NCI-H146 (cell line): ENCODE measurements at regions not wholly inside any gene's neighbourhood (a gene's known extent, or its start where the extent isn't known, plus 50 kb on each side); places are given as distances from the start of the nearest gene placed in this dataset.

Source experiments
- DNase-seq: peaks from one replicate; lab custom pipeline; 2025; lab: John Stamatoyannopoulos, UW

DNA sequence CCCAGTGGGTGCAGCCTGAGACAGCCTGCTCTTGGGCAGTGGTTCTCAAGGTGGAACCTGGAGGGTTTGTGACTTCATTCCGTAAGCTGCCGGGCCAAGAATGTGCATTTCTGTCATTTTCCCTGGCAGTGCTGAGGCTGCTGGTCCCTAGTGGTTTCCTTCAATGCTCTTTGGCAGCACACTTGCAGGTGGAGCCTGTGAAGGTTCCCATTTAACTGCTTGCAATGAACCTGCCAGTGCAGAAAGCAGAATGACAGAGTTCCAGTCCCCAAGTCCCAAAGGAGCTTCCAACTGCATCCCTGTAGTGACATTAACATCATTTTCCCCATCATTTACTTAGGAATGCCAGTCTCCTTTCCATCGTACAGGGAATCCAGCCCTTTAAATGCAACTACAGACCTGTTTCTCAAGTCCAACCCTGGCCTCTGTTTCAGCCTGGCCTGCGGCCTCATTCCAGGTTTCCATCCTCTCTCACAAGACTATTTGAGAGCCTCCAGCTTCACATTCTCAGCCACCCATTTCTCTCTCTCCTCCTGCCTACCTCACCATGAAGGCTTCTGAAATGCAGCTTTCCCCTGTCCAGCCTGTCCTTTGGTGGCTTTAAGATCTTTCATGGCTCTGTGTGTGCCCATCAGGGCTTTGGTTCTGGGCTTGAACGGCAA, 149.7 kb upstream of the GGTLC1 start:
- no peak for DNase-seq

DNA sequence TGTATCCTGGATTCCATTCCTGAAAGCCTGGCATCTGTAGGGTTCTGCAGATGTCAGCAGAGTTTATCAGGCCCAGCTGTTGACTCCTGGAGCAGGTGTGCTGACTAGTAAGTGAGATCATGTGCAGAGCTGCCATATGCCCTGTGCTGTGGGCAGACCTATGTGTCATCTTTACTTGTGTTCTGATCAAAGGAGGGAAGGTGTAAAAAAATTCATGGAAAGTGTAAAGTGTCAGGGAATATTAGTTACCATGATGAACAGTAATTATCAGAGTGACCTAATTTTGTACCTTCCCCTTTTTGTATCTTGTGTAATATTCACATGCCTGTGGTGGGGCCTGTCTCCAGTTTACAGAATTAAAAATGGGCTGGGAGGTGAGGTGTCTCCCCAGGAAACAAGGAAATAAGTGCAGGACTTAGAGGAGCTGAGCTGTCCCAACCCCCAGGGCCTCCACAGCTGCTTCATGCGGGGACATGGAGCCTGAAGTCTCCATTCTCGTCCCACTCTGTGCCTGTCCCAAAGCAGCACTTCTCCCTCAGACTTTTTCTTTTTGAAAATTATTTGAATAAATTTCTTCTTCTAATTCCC, 148.2 kb upstream of the GGTLC1 start:
- no peak for DNase-seq

DNA sequence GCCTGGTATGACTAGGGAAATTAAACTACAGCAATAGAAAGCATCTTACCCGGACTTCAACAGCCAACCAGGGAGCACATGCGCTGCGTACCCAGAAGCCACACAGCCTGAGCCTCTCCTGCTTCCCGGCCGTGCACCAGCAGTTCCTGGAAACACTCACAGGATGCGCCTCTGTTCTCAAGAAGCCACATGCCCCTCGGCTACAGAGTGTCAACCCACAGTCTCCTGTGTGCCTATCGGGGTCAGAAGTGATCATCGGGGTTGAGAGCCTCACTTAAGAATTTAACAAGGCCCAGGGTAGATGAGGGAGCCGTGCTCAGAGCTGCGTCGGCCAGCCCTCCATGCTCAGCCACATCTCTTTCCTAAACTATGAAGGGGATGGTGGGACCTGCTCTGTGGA, 147.2 kb upstream of the GGTLC1 start:
- no peak for DNase-seq

DNA sequence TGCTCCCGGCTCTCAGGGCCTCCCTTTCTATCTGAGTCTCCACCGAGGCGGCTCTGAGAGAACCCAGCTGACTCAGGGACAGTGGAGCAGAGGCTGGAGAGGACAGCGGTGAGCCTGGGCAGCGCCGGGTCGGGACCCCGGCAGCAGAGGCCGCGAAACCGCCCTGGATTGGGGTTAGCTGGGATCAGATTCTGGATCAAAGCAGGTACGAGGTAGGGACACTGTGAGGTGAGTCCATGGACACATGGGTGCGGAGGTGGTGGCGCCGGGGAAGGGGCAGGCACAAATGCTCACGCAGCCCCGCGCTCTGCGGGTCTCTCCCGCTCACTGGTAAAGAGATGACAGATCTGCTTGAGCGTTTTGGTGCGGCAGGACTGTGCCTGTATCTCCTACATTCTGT, 146.4 kb upstream of the GGTLC1 start:
- DNase-seq = no peak

DNA sequence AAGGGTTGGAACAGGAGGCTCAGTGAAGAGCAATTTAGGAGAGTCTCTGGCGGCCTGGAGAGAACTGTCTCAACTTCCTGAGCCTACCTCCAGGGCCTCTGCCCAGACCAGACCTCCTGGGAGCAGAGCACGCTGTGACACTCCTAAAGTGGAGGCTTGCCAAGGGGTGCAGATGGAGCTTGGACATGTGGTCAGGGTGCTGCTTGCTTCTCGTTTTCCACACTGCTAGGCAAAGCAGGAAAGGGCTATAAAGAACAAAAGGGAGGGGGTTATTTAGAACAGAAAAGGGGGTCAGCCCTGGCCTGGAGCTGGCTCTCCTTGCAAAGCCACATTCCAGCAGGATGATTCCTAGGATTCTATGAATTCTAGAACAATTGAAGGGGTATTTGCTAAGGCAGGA, 145.7 kb upstream of the GGTLC1 start:
- DNase-seq = no peak

DNA sequence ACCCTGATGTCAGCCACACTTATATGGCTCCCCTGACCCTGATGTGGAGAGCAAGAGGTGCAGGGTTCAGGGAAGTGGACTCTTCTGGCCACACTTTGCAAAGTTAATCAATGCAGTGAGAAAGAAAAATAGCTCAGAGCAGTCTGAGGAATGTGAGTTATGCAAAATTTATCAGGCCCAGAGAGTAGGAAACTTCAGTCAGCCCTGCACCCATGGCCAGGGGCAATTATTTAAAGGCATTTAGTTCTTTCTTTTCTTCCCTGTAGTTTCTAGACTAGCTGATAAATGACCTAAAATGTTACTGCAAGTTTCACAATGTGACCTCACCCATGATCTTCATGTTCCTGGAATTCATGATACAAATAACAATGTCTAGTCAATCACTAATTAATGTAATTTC, 143.7 kb upstream of the GGTLC1 start:
- DNase-seq = no peak

DNA sequence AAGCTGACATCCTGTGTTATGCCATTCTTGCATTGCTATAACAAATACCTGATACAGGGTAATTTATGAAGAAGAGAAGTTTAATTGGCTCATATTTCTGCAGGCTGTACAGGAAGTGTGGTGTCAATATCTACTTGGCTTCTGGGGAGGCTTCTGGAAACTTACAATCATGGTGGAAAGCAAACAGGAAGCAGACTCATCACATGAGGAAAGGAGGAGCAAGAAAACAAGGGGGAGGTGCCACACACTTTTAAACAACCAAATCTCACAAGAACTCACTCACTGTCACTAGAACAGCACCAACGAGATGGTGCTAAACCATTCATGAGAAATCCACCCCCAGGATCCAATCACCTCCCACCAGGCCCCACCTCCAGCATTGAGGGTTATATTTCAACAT, 143.1 kb upstream of the GGTLC1 start:
- DNase-seq = no peak

DNA sequence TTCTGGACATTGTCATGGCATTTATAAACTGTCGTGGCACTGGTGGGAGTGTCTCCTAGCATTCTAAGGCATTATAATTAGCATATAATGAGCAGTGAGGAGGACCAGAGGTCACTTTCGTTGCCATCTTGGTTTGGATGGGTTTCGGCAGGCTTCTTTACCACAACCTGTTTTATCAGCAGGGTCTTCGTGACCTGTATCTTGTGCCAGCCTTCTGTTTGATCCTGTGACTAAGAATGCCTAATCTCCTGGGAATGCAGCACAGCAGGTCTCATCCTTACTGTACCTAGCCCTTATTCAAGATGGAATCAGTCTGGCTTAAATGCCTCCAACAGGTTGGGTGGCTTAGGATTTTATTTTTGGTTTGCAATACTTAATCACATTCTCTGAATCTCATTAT, 142.7 kb upstream of the GGTLC1 start:
- no peak for DNase-seq

DNA sequence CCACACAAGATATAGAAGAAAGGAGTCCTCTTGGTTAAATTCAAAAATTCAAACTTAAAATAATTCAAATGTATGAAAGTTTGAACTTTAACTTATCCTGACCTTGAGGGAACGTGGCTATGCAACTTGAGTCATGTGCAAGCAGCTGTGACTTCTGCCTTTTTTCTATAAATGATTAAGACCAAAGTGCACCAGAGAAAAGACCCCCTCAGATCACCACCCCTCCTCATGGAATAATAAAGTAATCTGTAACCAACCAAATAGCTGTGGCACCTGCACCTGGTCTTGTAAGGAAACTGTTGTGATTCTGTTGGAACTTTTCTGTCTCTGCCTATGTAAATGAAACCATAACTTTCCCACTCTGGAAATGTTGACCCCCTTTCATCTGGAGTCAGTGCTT, 141.1 kb upstream of the GGTLC1 start:
- DNase-seq = no peak

DNA sequence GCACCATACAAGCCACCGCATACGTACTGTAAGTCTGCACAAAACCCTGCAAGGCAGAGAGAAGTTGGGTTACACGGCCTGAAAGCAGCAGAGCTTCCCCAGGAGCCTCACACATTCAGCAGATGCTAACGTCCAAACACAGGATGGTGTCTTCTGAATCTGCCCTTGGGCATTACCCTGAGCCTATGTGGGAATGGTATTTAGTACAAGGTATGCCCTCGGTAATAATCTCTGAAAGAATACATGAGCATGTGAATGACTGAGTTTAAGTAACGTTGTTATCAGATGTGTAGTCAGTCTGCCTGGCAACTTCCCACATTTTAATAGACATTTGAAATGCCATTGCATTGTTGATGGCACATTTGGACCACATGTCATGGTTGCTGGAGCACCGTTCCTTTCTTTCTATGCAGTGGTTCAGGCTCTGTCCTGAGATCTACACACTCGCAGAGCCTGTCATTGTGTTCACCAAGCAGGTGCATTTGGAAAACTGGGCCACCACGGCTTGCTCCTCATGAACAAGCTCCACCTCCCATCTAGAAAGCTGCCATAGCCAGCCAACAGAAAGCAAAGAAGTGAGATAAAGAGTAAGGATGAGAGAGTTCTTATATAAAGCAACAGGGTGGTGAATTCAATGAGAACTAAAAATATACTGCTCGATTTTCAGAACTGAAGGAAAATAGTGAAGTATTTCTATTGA, 136.5 kb upstream of the GGTLC1 start:
- no peak for DNase-seq

DNA sequence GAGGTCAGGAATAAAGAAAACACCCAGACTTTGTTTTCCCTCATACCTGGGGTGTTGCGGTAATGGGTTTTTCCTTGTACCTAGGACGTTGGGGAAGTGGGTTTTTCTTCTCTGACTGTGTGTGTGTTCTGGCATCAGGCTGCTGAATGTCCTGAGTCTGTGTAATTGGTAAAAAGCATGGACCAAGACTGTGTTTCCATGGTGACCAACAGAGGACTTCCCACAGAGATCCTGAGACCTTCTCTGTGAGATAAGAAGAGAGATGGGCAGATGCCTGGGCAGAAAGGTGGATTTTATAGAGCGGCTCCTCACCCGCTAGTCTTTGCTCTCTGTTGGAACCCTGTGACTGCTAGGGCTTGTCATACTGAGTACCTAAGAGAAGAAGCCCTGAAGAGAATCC, 135.4 kb upstream of the GGTLC1 start:
- DNase-seq = no peak

DNA sequence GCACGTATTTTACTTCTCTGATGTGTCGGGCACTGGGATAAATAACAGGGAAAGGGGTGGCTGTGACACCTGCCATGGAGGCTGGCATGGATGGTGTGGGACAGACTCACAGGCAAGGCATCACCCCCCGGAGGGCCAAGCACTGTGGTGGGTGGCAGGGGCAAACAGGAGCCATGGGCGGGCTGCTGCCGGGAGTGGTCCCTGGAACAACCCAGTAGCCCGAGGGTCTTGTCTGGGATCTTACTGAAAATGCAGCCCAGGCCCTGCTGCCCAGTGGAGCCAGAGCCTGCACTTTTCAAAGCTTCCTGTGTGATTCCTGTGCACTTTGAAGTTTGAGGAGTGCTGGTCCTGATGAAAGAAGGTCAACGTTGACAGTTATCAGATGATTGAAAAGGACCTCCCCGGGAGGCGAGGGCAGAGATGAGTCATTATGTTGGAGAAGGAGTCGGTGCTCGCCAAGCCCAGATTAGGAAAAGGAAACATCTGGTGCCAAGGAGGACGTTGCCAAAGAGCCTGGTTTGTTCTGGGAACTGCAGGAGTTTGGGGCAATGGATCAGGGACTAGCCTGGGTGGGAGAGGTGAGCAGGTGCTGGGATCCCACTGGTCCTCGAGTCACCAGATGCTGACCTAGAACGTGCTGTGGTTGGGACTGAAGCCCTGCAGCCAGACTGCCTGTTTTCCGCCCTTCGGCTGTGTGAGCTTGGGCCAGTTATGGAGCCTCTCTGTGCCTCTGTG, 130.0 kb upstream of the GGTLC1 start:
- no peak for DNase-seq

DNA sequence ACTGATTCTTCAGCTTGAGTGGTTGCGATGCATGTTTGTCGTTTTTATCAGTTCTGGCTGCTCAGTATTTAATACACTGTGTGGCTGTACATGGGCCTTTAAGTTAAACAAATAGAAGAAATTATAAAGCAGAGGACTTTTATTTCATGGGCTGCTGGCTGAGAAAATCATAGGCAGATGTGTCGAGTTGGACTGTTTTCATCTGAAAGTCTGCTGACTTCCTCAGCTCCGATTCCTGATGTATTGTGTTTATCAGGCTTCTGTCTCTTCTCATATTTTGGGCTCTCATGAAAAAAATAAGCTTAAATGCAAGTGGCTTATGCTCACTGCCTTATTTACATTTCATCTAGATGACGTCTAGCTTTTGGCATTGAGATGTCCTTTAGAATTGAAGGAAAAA, 129.5 kb upstream of the GGTLC1 start:
- no peak for DNase-seq

DNA sequence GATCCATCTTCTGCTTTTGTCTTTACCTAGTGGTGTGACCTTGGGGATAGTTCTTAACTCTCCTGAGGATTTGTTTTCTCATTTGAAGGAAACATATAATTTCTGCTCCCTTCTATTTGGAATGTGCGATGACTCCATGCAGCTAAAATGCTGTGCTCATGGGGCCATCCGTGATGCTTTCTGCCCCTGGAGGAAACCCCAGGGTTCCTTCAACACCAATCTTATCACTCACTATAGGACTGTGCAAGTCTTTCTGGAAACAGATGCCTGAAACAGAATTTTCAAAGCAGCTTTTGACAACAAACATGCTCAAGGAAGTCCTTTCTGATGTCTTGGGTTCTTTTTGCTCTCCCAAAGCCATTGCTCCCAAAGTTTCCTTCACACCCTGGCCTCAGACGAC, 128.8 kb upstream of the GGTLC1 start:
- no peak for DNase-seq

DNA sequence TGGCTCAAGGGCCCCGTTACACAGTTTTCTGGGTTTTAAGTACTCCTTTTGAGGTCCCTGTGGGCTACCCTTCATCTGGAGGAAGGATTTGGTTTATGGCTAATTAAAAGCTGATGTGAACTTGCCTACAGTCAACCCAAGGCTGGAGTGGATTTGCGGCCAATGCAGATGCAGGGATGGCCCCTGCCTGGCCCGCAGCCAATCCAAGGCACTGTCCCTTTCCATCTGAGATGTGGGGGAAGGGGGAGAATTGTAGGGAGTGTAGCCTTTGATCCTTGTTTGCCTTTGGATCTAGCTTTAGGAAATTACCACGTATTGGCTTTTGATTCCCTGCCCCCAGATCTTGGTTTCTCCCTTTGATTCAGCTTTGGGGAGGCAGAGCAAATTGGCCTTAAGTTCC, 128.0 kb upstream of the GGTLC1 start:
- DNase-seq = no peak

DNA sequence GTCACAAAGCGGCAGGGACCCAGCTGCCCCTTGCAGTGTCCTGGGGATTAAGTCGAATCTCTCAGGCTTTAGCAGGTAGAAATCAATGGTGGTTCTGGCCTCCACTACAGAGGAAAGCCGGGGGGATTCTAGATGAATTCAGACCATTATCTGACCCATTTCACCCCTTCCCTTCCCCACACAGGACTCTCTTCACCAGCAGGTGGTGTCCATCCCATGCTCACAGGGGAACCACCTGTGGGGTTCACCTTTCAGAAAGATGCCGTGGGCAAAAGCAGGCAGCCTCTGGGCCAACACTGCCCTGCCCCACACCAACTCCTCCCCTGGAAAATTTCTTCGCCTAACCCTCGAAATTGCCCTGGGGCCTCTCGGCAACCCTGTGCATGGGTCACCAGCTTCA, 123.8 kb upstream of the GGTLC1 start:
- DNase-seq = no peak

DNA sequence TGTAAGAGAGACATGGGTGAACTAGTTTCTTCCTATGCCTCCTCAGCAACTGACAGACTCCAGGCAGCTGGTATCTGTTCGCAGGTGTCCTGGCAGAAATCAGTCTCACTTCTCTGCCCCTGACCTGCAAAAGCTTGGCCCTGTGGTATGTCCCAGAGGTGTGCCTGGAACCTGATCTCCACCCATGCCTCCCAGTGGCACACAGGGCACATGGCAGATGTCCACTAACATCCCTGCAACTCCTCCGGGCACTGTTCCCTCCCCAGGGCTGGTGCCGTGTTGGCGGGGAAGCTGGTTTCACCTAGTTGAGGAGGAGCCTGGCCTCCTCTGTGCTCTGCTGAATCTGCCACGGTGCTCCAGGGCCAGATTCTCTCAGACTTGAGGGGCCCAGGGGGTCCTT, 123.3 kb upstream of the GGTLC1 start:
- DNase-seq = no peak

DNA sequence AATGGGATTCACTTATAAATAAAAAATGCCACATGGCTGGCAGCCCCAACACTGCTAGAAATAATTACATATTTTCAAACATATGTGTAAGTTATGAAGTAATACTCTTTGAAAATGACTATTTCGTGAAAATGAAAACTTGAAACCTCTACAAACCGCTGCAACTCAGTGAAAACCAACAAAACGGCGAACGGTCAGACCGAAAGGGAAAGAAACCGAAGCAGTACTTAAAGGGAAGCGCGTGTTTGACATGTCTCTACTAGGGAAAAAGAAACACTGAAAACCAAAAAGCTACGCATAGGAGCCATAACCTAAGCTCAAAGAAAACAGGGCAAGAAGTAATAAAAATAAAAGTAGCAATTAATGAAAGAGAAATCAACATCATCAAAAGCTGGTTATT, 121.0 kb upstream of the GGTLC1 start:
- no peak for DNase-seq

DNA sequence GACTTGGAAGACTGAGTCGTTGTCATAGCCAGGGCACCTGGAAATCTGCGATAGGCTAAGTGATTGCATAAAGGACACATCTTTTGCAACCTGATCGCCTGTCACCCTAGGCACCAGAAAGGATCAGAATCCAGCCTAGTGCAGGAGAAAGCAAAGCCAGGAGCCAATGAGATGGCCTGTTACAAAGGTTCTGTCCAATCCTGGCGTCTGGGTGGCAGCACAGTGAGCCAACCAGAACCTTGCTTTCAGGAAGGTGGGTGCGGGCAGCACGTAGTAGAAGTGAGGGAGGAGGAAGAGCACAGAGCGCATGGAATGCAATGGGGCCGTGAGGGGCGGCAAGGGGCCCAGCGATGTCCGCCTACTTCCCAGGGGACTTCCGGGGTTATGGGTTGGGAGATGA, 120.4 kb upstream of the GGTLC1 start:
- DNase-seq = no peak

DNA sequence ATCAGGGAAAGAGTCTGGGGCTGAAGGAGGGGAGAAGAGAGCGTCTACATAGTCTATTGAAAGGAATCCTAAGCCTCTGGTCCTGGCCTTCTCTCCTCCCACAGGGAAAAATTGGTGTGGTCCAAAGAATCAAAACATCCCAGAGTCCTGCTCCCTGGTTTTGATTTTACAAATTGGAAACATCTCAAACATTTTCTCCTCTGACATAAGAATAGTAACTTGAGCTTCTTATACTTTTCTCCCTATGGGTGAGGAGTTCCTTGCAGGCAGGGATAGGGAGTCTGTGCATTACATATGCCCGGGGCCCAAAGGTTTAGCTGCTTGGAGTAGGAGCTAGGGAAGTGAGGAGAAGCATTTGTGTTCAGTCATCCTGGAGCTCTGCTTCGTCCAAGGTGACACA, 120.0 kb upstream of the GGTLC1 start:
- no peak for DNase-seq

DNA sequence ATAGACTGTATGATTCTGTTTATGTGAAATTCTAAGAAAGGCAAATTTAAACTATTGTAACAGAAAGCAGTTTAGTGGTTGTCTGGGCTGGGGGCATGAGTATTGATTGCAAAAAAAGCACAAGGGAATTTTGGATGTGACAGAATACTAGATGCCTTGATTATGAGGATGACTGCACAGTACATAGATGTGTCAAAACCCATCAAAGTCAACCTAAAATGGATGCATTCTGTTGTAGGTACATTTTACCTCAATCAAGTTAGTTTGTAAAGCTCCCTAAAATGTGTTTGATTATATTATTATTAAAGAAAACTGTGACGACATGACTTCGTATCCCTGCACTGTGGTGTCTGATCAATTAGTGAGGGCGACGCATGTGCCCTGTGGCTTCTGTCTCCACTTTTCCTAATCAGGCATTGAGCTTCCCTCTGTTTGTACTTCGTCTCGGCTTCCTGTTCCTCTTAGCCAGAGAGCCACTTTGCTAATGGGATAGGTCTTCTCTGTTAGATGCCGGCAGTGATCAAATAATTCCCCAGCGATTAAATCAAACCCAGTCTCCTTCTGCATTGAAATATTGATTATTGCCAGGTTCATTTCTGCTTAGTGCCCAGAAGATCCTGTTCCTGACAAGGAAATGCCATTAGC, 118.3 kb upstream of the GGTLC1 start:
- no peak for DNase-seq

DNA sequence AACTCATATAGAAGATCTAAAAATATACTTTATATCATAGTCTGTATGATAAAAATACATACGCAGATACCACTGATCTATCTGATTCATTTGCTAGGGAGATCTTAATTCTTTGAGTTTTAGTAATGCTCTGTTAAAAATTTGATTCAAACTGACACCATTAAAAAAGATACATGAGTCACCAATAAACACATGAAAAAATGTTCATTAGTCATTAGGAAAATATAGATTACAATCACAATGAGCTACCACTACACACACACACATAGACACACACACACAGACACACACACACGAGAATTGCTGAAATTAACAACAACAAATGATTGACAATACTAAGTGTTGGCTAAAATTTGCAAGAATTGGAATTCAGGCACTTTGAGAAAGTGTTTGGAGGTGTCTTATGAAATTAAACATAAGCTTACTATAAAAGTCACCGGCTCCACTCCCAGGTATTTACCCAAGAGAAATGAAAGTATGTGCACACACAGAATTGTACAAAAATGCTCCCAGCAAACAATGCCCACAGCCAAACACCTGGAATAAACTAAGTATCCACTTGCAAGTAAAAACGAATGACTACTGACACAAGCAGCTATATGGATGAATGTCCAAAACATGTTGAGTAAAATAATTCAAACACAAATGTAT, 117.7 kb upstream of the GGTLC1 start:
- DNase-seq = no peak
